Lower lobe of right lung (tissue), 2 donors: ENCODE measurements at regions not wholly inside any gene's neighbourhood (a gene's known extent, or its start where the extent isn't known, plus 50 kb on each side); places are given as distances from the start of the nearest gene placed in this dataset. TPM values are rescaled to one million over a fixed set of nuclear protein-coding genes. Genes with fewer than 3 reads are reported as not detected.

ENCODE experiments used
- ATAC-seq, 2 donors: fragments of 200-7000 bp; cut with Tn5 transposase; one replicate each; pipeline ENCODE4 v1.9.1; 2020 to 2022; ENCODE audit warnings: mild to moderate bottlenecking in 2 of 2, moderate library complexity in 2 of 2
- DNase-seq: peaks from one replicate; pipeline ENCODE4 v3.0.0-alpha.2; 2020
- H3K27ac ChIP-seq: fragments of 200-600 bp; one replicate; pipeline ENCODE4 v1.8.0; 2022
- H3K27me3 ChIP-seq: fragments of 200-600 bp; one replicate; pipeline ENCODE4 v1.8.0; 2022; ENCODE audit warnings: low read depth
- H3K36me3 ChIP-seq: fragments of 200-600 bp; one replicate; pipeline ENCODE4 v1.8.0; 2022; ENCODE audit warnings: mild to moderate bottlenecking
- H3K4me1 ChIP-seq: fragments of 200-600 bp; one replicate; pipeline ENCODE4 v1.8.0; 2022
- H3K4me3 ChIP-seq: fragments of 200-600 bp; one replicate; pipeline ENCODE4 v1.8.0; 2022; ENCODE audit warnings: mild to moderate bottlenecking
- H3K9me3 ChIP-seq: fragments of 200-600 bp; one replicate; pipeline ENCODE4 v1.8.0; 2022
- intact Hi-C: fragments of 100-400 bp; cut with DNase I; formaldehyde crosslinking; loops from one replicate; pipeline ENCODE4 v1.11.0; 2022
- microRNA-seq: library from miRNA; unstranded; fragments of <30 nt; microRNA quantifications from one replicate; pipeline ENCODE4 v1.2.0, GENCODE V29; 2020; ENCODE audit warnings: borderline number of aligned reads
- TF ChIP-seq, protein P1 (sequence below): fragments of 200-600 bp; IDR thresholded peaks from one replicate; pipeline ENCODE4 v1.8.0; 2022; ENCODE audit warnings: antibody characterized with exemption, mild to moderate bottlenecking
- donor health status: DM: no; HTN: yes; CAD: no; lungs with severe emphysema.

DNA sequence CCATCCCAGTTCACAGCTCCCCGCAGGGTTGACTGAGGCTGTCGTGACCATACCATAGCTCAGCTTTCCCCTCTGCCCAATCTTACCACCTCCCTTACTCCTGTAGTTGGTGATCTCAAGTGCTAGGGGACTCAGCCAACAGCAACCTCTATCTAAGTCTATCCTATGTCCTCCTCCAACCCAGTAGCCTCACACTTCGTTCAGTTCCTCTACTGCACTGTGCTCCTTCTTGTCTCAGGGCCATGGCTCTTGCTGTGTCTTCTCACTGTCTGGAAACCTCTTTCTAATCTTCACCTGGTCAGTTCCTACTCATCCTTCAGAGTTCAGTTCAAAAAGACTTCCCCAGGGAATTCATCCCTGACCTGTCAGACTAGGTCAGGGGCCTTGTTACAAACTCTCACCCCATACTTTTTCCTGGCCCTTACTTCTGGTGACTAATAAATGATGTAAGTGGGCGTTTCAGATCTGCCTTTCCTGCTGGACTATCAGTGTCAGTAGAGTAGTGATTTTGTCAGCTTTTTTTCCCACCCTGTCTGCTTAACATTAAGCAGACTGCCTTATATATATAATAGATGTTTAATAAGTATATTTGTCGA, 53.6 kb upstream of the NR3C1 start:
- Histone ChIP-seq H3K36me3 (no peaks in the 10 kb centered on the region), H3K9me3 (no peaks in the 10 kb centered on the region), H3K4me1 (no peaks in the 10 kb centered on the region), H3K27ac (no peak overlapping the region), H3K27me3 (no peaks in the 10 kb centered on the region), H3K4me3 (no peak overlapping the region)
- ATAC-seq, result peak in 1 of 2 donors; percentile 9
- TF ChIP-seq, protein P1, sequence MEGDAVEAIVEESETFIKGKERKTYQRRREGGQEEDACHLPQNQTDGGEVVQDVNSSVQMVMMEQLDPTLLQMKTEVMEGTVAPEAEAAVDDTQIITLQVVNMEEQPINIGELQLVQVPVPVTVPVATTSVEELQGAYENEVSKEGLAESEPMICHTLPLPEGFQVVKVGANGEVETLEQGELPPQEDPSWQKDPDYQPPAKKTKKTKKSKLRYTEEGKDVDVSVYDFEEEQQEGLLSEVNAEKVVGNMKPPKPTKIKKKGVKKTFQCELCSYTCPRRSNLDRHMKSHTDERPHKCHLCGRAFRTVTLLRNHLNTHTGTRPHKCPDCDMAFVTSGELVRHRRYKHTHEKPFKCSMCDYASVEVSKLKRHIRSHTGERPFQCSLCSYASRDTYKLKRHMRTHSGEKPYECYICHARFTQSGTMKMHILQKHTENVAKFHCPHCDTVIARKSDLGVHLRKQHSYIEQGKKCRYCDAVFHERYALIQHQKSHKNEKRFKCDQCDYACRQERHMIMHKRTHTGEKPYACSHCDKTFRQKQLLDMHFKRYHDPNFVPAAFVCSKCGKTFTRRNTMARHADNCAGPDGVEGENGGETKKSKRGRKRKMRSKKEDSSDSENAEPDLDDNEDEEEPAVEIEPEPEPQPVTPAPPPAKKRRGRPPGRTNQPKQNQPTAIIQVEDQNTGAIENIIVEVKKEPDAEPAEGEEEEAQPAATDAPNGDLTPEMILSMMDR, result no peak
- no peak for DNase-seq
- intact Hi-C loops, result no loop called here

DNA sequence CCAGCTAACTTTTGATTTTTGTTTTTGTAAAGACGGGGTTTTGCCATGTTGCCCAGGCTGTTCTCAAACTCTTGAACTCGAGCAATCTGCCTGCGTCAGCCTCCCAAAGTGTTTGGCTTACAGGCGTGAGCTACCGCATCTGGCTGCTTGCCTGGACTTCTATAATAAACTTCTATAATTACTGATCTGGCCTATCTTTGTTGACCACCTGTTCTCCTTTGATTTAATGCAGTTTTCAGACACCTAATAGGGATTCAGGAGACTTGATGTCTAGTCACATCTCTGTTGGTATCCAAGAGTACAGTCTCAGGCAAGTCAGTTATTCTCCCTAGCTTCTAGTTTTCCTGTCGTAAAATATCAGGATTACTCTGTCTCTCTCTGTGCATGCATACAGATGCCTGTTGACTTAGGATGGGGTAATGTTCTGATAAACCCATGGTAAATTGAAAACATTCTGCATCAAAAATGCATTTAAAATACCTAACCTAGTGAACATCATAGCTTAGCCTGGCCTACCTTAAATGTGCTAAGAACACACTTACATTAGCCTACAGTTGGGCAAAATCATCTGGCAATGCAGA, 51.5 kb upstream of the NR3C1 start:
- ATAC-seq (peak in 1 of 2 donors; percentile 23), DNase-seq (no peak)
- TF ChIP-seq, protein P1, result no peak
- no peak overlapping the region for H3K4me3 ChIP-seq
- H3K27ac ChIP-seq, result no peak overlapping the region
- H3K27me3 ChIP-seq, result no peaks in the 10 kb centered on the region
- no peaks in the 10 kb centered on the region for H3K9me3 ChIP-seq
- H3K4me1 ChIP-seq, result no peaks in the 10 kb centered on the region
- H3K36me3 ChIP-seq, result no peaks in the 10 kb centered on the region
- intact Hi-C loops, result no loop called here

DNA sequence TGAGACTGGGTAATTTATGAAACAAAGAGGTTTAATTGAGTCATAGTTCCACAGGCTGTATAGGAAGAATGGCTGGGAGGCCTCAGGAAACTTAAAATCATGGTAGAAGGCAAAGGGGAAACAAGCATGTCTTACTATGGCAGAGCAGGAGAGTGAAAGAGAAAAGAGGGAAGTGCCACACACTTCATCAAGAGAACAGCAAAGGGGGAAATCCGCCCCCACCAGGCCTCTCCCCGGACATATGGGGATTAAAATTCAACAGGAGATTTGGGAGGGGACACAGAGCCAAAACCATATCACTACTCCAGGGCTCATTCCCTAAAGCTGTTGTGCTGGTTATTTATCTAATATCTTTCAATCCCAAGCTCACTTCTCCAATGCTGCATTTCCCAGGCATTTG, 50.2 kb upstream of the NR3C1 start:
- Histone ChIP-seq H3K4me3 (no peak overlapping the region), H3K4me1 (no peaks in the 10 kb centered on the region), H3K27ac (no peak overlapping the region), H3K36me3 (no peaks in the 10 kb centered on the region), H3K27me3 (no peaks in the 10 kb centered on the region), H3K9me3 (no peaks in the 10 kb centered on the region)
- DNase-seq (no peak), ATAC-seq (no peak)
- TF ChIP-seq, protein P1, result no peak
- intact Hi-C loops, result no loop called here

Small RNAs in the stretch of these regions (microRNA-seq; reads per million reads assigned to microRNA genes)
- gene MIR5197, result not detected
